Retinal pigment epithelial cell (primary cell): ENCODE measurements at regions not wholly inside any gene's neighbourhood (a gene's known extent, or its start where the extent isn't known, plus 50 kb on each side); places are given as distances from the start of the nearest gene placed in this dataset.
A peak's percentile ranks its signal among the peaks of the same experiment; 100 is the strongest.

Experiments
- DNase-seq: peaks from one replicate; pipeline ENCODE4 v3.0.0-alpha.2; 2010; ENCODE audit warnings: low read depth
- H3K4me3 ChIP-seq: 2 replicates; pipeline ENCODE4 v1.5.1; 2011; ENCODE audit warnings: mild to moderate bottlenecking, low read length, control low read depth, moderate library complexity
- TF ChIP-seq, protein P1 (sequence below): conservative IDR thresholded peaks from 2 replicates; pipeline ENCODE4 v1.5.1; 2011; ENCODE audit warnings: low read depth, low read length, control low read depth, inconsistent platforms

GRCh38 chr16:51426276-51426675, 275.2 kb upstream of the SALL1 start:
- H3K4me3 ChIP-seq = no peak overlapping the region
- DNase-seq = no peak
- TF ChIP-seq, protein P1, sequence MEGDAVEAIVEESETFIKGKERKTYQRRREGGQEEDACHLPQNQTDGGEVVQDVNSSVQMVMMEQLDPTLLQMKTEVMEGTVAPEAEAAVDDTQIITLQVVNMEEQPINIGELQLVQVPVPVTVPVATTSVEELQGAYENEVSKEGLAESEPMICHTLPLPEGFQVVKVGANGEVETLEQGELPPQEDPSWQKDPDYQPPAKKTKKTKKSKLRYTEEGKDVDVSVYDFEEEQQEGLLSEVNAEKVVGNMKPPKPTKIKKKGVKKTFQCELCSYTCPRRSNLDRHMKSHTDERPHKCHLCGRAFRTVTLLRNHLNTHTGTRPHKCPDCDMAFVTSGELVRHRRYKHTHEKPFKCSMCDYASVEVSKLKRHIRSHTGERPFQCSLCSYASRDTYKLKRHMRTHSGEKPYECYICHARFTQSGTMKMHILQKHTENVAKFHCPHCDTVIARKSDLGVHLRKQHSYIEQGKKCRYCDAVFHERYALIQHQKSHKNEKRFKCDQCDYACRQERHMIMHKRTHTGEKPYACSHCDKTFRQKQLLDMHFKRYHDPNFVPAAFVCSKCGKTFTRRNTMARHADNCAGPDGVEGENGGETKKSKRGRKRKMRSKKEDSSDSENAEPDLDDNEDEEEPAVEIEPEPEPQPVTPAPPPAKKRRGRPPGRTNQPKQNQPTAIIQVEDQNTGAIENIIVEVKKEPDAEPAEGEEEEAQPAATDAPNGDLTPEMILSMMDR = no peak

GRCh38 chr16:51420247-51420646, 269.2 kb upstream of the SALL1 start:
- TF ChIP-seq, protein P1 = no peak
- DNase-seq = no peak
- H3K4me3 ChIP-seq = no peak overlapping the region

- TF ChIP-seq, protein P1 = no peak
- no peak overlapping the region for H3K4me3 ChIP-seq
- no peak for DNase-seq
Observed at GRCh38 chr16:51419768-51420167, 268.7 kb upstream of the SALL1 start.

DNA sequence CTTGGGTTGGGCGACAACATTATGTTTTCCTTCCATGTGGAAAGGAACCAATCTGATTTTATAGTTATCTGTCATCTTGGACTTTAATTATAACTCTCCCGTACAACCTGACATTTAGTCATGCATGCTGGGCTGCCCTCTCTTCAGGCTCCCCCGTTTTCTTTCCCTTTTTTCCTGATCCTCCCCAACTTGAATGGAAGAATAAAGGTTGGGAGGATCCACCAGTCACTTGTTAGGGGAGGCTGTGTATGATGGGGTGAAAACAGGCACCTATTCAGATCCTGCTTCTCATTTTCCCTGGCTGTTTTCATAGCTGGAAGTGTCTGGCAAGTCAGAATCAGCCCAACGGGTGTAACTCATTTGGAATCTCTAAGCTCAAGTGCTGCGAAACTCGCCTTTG, 267.2 kb upstream of the SALL1 start:
- no peak for DNase-seq
- H3K4me3 ChIP-seq = no peak overlapping the region
- TF ChIP-seq, protein P1 = no peak

DNA sequence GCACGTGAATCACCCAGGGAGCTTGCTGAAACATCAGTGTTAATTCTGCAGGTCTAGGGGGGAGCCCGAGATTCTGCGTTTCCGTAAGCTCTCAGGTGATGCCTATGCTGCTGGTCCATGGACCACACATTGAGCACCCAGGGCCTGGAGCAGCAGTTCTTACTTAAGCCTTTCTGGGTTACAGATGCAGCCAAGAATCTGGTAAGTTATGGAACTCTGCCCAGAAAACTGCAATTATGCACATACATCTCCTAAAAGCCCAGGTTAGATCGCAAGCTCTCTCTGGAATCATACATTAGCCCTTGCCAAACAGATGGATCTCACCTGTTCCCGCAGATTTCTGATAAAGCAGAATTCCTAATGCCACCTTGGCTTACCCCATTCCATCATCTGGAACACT, 265.9 kb upstream of the SALL1 start:
- peak; percentile 55 for DNase-seq
- H3K4me3 ChIP-seq = no peak overlapping the region
- TF ChIP-seq, protein P1 = no peak

GRCh38 chr16:51410125-51410524, 259.1 kb upstream of the SALL1 start:
- no peak for DNase-seq
- no peak overlapping the region for H3K4me3 ChIP-seq
- TF ChIP-seq, protein P1 = no peak

DNA sequence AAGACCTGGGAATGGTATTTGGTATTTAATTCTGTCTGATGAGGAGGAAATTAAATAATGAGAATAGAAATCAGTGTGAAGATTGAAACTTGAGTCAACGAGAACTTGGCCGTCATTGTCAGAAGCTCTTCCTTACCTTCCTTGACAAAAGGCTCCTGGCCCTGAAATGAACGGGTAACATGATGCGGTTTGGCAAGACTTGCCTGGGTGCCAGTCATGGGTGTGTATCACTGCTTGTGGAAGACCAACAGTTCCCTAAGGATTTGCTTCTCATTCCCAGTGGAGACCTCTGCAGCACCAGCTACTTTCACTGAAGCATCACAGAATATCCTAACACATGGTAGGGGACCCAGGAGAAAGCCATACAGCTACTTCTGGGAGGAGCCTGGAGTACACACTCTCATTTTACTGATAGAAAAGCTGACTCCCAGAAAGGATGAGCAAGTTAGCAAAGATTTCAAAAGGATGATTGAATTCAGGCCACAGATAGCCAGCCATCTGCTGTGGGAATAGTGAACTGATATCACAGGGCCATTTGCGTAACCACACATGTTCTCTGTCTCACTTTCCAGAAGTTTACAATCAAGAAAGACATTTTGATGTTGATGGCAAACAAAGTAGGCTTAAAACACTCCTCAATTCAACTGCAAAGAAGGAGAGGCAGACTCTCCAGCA, 258.1 kb upstream of the SALL1 start:
- TF ChIP-seq, protein P1 = no peak
- H3K4me3 ChIP-seq = no peak overlapping the region
- DNase-seq = no peak
